MM.1S (cell line): ENCODE measurements at regions not wholly inside any gene's neighbourhood (a gene's known extent, or its start where the extent isn't known, plus 50 kb on each side); places are given as distances from the start of the nearest gene placed in this dataset.
"Not testable (repeated sequence)": the region's sequence is repeated elsewhere in the genome, so short reads cannot be mapped to it uniquely, and the experiment has no call there.

Source experiments
- DNase-seq: peaks from one replicate; pipeline ENCODE4 v3.0.0-alpha.2; 2015
- H2AFZ ChIP-seq: fragments of 300-600 bp; sonication (generic); 2 replicates; pipeline ENCODE4 v1.6.0; 2016; ENCODE audit warnings: antibody characterized with exemption, low read length
- H3F3A ChIP-seq: fragments of 300-600 bp; sonication (generic); 2 replicates; pipeline ENCODE4 v1.6.1; 2016; ENCODE audit warnings: mild to moderate bottlenecking, antibody characterized with exemption, low read length, moderate library complexity, mixed read lengths; ENCODE audit not compliant: insufficient read depth
- H3K27ac ChIP-seq: fragments of 300-600 bp; sonication (generic); 2 replicates; pipeline ENCODE4 v1.5.1; 2016; ENCODE audit warnings: mild to moderate bottlenecking, low read length
- H3K27me3 ChIP-seq: fragments of 300-600 bp; sonication (generic); replicated peaks from 2 replicates; pipeline ENCODE4 v1.6.0; 2016; ENCODE audit warnings: low read length; ENCODE audit not compliant: insufficient read depth
- H3K36me3 ChIP-seq: fragments of 300-600 bp; sonication (generic); replicated peaks from 2 replicates; pipeline ENCODE4 v1.6.1; 2016; ENCODE audit warnings: mild to moderate bottlenecking, low read length, mixed read lengths; ENCODE audit not compliant: insufficient read depth
- H3K4me1 ChIP-seq: fragments of 300-600 bp; sonication (generic); 2 replicates; pipeline ENCODE4 v1.6.1; 2016; ENCODE audit warnings: low read length, mixed read lengths
- H3K4me2 ChIP-seq: fragments of 300-600 bp; sonication (generic); 2 replicates; pipeline ENCODE4 v1.6.0; 2016; ENCODE audit warnings: low read depth, low read length
- H3K4me3 ChIP-seq: fragments of 300-600 bp; sonication (generic); 2 replicates; pipeline ENCODE4 v1.5.1; 2016; ENCODE audit warnings: low read length, mixed read lengths
- H3K79me2 ChIP-seq: fragments of 300-600 bp; sonication (generic); 2 replicates; pipeline ENCODE4 v1.6.1; 2016; ENCODE audit warnings: mixed run types, low read length, mixed read lengths
- H3K9ac ChIP-seq: fragments of 300-600 bp; sonication (generic); 2 replicates; pipeline ENCODE4 v1.6.1; 2016; ENCODE audit warnings: low read length, mixed read lengths
- H3K9me2 ChIP-seq: fragments of 300-600 bp; sonication (generic); replicated peaks from 2 replicates; pipeline ENCODE4 v1.6.1; 2016; ENCODE audit warnings: mild to moderate bottlenecking, low read length, mixed read lengths; ENCODE audit not compliant: insufficient read depth
- H3K9me3 ChIP-seq: fragments of 300-600 bp; sonication (generic); replicated peaks from 2 replicates; pipeline ENCODE4 v1.6.1; 2016; ENCODE audit warnings: mild to moderate bottlenecking, low read length, mixed read lengths; ENCODE audit not compliant: insufficient read depth
- H4K20me1 ChIP-seq: fragments of 300-600 bp; sonication (generic); 2 replicates; pipeline ENCODE4 v1.6.1; 2016; ENCODE audit warnings: mild to moderate bottlenecking, low read length, moderate library complexity, mixed read lengths; ENCODE audit not compliant: insufficient read depth
- CTCF ChIP-seq: fragments of 300-600 bp; sonication (generic); IDR thresholded peaks from 2 replicates; pipeline ENCODE4 v1.5.1; 2016; ENCODE audit warnings: antibody characterized with exemption, low read length, mixed read lengths
- EZH2 ChIP-seq: fragments of 300-600 bp; sonication (generic); optimal IDR thresholded peaks from 2 replicates; pipeline ENCODE3; 2017; ENCODE audit warnings: low read depth, mild to moderate bottlenecking, antibody characterized with exemption, low read length, mixed read lengths
- EZH2phosphoT487 ChIP-seq: fragments of 300-600 bp; sonication (generic); IDR thresholded peaks from 2 replicates; pipeline ENCODE4 v1.6.1; 2018; ENCODE audit warnings: antibody characterized with exemption, low read length

- no peaks in the 10 kb centered on the region for H3F3A ChIP-seq
- H3K4me2 ChIP-seq = no peak overlapping the region
- no peaks in the 10 kb centered on the region for H3K36me3 ChIP-seq
- no peaks in the 10 kb centered on the region for H3K9me3 ChIP-seq
- no peaks in the 10 kb centered on the region for H3K9me2 ChIP-seq
- no peaks in the 10 kb centered on the region for H3K4me1 ChIP-seq
- no peaks in the 10 kb centered on the region for H3K79me2 ChIP-seq
- no peak overlapping the region for H2AFZ ChIP-seq
- DNase-seq = no peak
- no peaks in the 10 kb centered on the region for H4K20me1 ChIP-seq
- H3K9ac ChIP-seq = no peak overlapping the region
- no peak for TF ChIP-seq CTCF
- TF ChIP-seq EZH2 = no peak
- no peak for TF ChIP-seq EZH2phosphoT487
- H3K4me3 ChIP-seq = no peak overlapping the region
- H3K27me3 ChIP-seq = 0 out of 2 replicates have a peak, but pooled peaks cover 2% of the 10 kb centered on the region
- no peak overlapping the region for H3K27ac ChIP-seq
Measured at GRCh38 chr16:88170528-88170991, 212.2 kb upstream of the ZNF469 start.

- H3K36me3 ChIP-seq, DNase-seq, H2AFZ ChIP-seq, H3K9me3 ChIP-seq, H3K79me2 ChIP-seq, H3K4me2 ChIP-seq, H3K9ac ChIP-seq, H4K20me1 ChIP-seq, H3K4me1 ChIP-seq, H3K9me2 ChIP-seq, H3F3A ChIP-seq, H3K27me3 ChIP-seq, H3K27ac ChIP-seq, H3K4me3 ChIP-seq: not testable (repeated sequence)
Measured at GRCh38 chr16:88171126-88171525, 211.6 kb upstream of the ZNF469 start.

GRCh38 chr16:88176184-88176583 is 206.6 kb upstream of the ZNF469 start:
- not testable (repeated sequence) for H3K9me3 ChIP-seq, H3K9me2 ChIP-seq, H3F3A ChIP-seq, H3K36me3 ChIP-seq, H3K4me2 ChIP-seq, H3K27me3 ChIP-seq, H2AFZ ChIP-seq, H3K9ac ChIP-seq, H3K4me1 ChIP-seq, H3K27ac ChIP-seq, H4K20me1 ChIP-seq, H3K79me2 ChIP-seq, H3K4me3 ChIP-seq, DNase-seq

- not testable (repeated sequence) for H3K4me3 ChIP-seq, H3K36me3 ChIP-seq, H3K79me2 ChIP-seq, H3K27ac ChIP-seq, H3K9me2 ChIP-seq, H3K9ac ChIP-seq, H4K20me1 ChIP-seq, H3K4me1 ChIP-seq, H3K4me2 ChIP-seq, H2AFZ ChIP-seq, H3K27me3 ChIP-seq, DNase-seq, H3K9me3 ChIP-seq, H3F3A ChIP-seq
Measured at GRCh38 chr16:88176591-88177180, 206.1 kb upstream of the ZNF469 start.

GRCh38 chr16:88178251-88178650 is 204.5 kb upstream of the ZNF469 start:
- not testable (repeated sequence) for H3K79me2 ChIP-seq, DNase-seq, H3K4me2 ChIP-seq, H3F3A ChIP-seq, H3K4me3 ChIP-seq, H3K9me2 ChIP-seq, H4K20me1 ChIP-seq, H3K36me3 ChIP-seq, H2AFZ ChIP-seq, H3K27ac ChIP-seq, H3K4me1 ChIP-seq, H3K27me3 ChIP-seq, H3K9ac ChIP-seq, H3K9me3 ChIP-seq

- H3K9me3 ChIP-seq, H3K9ac ChIP-seq, H3K9me2 ChIP-seq, H2AFZ ChIP-seq, H3K4me1 ChIP-seq, H3K27ac ChIP-seq, H4K20me1 ChIP-seq, H3K36me3 ChIP-seq, H3K27me3 ChIP-seq, H3K79me2 ChIP-seq, H3K4me3 ChIP-seq, DNase-seq, H3F3A ChIP-seq, H3K4me2 ChIP-seq: not testable (repeated sequence)
Measured at GRCh38 chr16:88178896-88179295, 203.9 kb upstream of the ZNF469 start.

GRCh38 chr16:88182967-88183881 is 199.5 kb upstream of the ZNF469 start:
- H3K9ac ChIP-seq, DNase-seq, H3K36me3 ChIP-seq, H3K9me3 ChIP-seq, H3F3A ChIP-seq, H2AFZ ChIP-seq, H3K9me2 ChIP-seq, H4K20me1 ChIP-seq, H3K27me3 ChIP-seq, H3K79me2 ChIP-seq, H3K4me3 ChIP-seq, H3K4me1 ChIP-seq, H3K4me2 ChIP-seq, H3K27ac ChIP-seq: not testable (repeated sequence)
